Ascending aorta (tissue), 2 donors: ENCODE measurements at regions not wholly inside any gene's neighbourhood (a gene's known extent, or its start where the extent isn't known, plus 50 kb on each side); places are given as distances from the start of the nearest gene placed in this dataset.

ENCODE experiments used
- DNase-seq, 2 donors: peaks; one replicate each; pipeline ENCODE4 v3.0.0-alpha.2; 2019; ENCODE audit warnings: low spot score in 2 of 2
- H3K27ac ChIP-seq, 2 donors: fragments of 200-600 bp; sonication (generic); one replicate each; pipeline ENCODE4 v1.5.1; 2016 to 2017; ENCODE audit warnings: mild to moderate bottlenecking in 1 of 2
- H3K27me3 ChIP-seq: fragments of 200-600 bp; sonication (generic); one replicate; pipeline ENCODE4 v1.5.1; 2017
- H3K36me3 ChIP-seq, 2 donors: fragments of 200-600 bp; sonication (generic); one replicate each; pipeline ENCODE4 v1.5.1; 2016
- H3K4me1 ChIP-seq, 2 donors: fragments of 200-600 bp; sonication (generic); one replicate each; pipeline ENCODE4 v1.5.1; 2016 to 2017; ENCODE audit warnings: mild to moderate bottlenecking in 1 of 2
- H3K4me3 ChIP-seq, 2 donors: fragments of 200-600 bp; sonication (generic); one replicate each; pipeline ENCODE4 v1.5.1; 2016 to 2017; ENCODE audit warnings: mild to moderate bottlenecking in 1 of 2
- H3K9me3 ChIP-seq, 2 donors: fragments of 200-600 bp; sonication (generic); one replicate each; pipeline ENCODE4 v1.5.1; 2016
- CTCF ChIP-seq, 3 experiments: fragments of 200-600 bp in 2 of 3; fragments of 450-650 bp in 1 of 3; sonication (generic) in 2 of 3; IDR thresholded peaks; one replicate each; pipeline ENCODE4 v1.5.1; 2016 to 2019; ENCODE audit warnings: antibody characterized with exemption in 3 of 3, mild to moderate bottlenecking in 1 of 3, moderate library complexity in 1 of 3
- intact Hi-C: fragments of 100-400 bp; cut with DNase I; formaldehyde crosslinking; loops from one replicate; pipeline ENCODE4 v1.15.1; 2023

GRCh38 chr20:11411765-11412164, 505.9 kb upstream of the BTBD3 start:
- no peak overlapping the region for H3K27ac ChIP-seq
- intact Hi-C loops = no loop called here
- no peak for DNase-seq
- no peak for TF ChIP-seq CTCF (IDR thresholded peaks at IDR 0.05)
- H3K4me3 ChIP-seq = no peak overlapping the region
- no peaks in the 10 kb centered on the region for H3K4me1 ChIP-seq
- H3K9me3 ChIP-seq = no peaks in the 10 kb centered on the region
- H3K36me3 ChIP-seq = no peaks in the 10 kb centered on the region
- H3K27me3 ChIP-seq = no peaks in the 10 kb centered on the region

GRCh38 chr20:11426948-11427347, 490.7 kb upstream of the BTBD3 start:
- no peaks in the 10 kb centered on the region for H3K27me3 ChIP-seq
- DNase-seq = no peak
- no peaks in the 10 kb centered on the region for H3K4me1 ChIP-seq
- no peaks in the 10 kb centered on the region for H3K9me3 ChIP-seq
- H3K27ac ChIP-seq = no peak overlapping the region
- H3K36me3 ChIP-seq = no peaks in the 10 kb centered on the region
- intact Hi-C loops = no loop called here
- H3K4me3 ChIP-seq = no peak overlapping the region
- no peak for TF ChIP-seq CTCF (IDR thresholded peaks at IDR 0.05)

GRCh38 chr20:11429168-11429567, 488.5 kb upstream of the BTBD3 start:
- H3K9me3 ChIP-seq = no peaks in the 10 kb centered on the region
- intact Hi-C loops = no loop called here
- H3K4me3 ChIP-seq = no peak overlapping the region
- H3K27me3 ChIP-seq = no peaks in the 10 kb centered on the region
- H3K27ac ChIP-seq = no peak overlapping the region
- H3K36me3 ChIP-seq = no peaks in the 10 kb centered on the region
- no peak for TF ChIP-seq CTCF (IDR thresholded peaks at IDR 0.05)
- no peaks in the 10 kb centered on the region for H3K4me1 ChIP-seq
- DNase-seq = no peak

GRCh38 chr20:11429889-11430519, 487.7 kb upstream of the BTBD3 start:
- no peak overlapping the region for H3K27ac ChIP-seq
- intact Hi-C loops = no loop called here
- no peaks in the 10 kb centered on the region for H3K4me1 ChIP-seq
- no peaks in the 10 kb centered on the region for H3K9me3 ChIP-seq
- H3K27me3 ChIP-seq = no peaks in the 10 kb centered on the region
- DNase-seq = no peak
- H3K36me3 ChIP-seq = no peaks in the 10 kb centered on the region
- no peak for TF ChIP-seq CTCF (IDR thresholded peaks at IDR 0.05)
- no peak overlapping the region for H3K4me3 ChIP-seq

GRCh38 chr20:11430652-11431051, 487.0 kb upstream of the BTBD3 start:
- intact Hi-C loops = no loop called here
- H3K27ac ChIP-seq = no peak overlapping the region

More at GRCh38 chr20:11430652-11431051, 487.0 kb upstream of the BTBD3 start:
- no peak for TF ChIP-seq CTCF (IDR thresholded peaks at IDR 0.05)
- Histone ChIP-seq H3K9me3 (no peaks in the 10 kb centered on the region), H3K36me3 (no peaks in the 10 kb centered on the region), H3K4me1 (no peaks in the 10 kb centered on the region), H3K4me3 (no peak overlapping the region), H3K27me3 (no peaks in the 10 kb centered on the region)
- no peak for DNase-seq
